DMS114 treated with DMSO at 0.1 percent for 48 hours (cell line): ENCODE measurements at regions not wholly inside any gene's neighbourhood (a gene's known extent, or its start where the extent isn't known, plus 50 kb on each side); places are given as distances from the start of the nearest gene placed in this dataset.
"Not testable (repeated sequence)": the region's sequence is repeated elsewhere in the genome, so short reads cannot be mapped to it uniquely, and the experiment has no call there.

Source experiments
- DNase-seq: peaks from one replicate; lab custom pipeline; 2025; ENCODE audit not compliant: unreplicated experiment; lab: John Stamatoyannopoulos, UW

DNA sequence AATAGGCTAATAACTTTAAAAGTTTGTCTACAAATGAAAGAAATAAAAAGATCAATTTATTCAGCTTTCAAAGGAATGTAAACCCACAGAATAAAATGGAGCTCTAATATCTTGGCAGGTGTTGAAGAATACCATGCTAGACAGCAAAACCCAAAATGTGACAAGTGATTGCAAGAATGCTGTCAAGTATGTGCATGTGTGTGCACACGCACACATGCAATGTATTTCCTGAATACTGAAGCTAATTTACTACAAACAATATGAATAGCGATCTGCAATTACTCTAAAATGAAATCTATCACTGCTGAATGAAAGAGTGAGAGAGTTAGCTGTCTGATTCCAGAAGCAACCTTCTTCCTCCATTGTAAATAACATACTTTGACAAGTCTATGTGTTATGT, 179.2 kb upstream of the HSF2 start:
- DNase-seq, result peak; percentile 79

DNA sequence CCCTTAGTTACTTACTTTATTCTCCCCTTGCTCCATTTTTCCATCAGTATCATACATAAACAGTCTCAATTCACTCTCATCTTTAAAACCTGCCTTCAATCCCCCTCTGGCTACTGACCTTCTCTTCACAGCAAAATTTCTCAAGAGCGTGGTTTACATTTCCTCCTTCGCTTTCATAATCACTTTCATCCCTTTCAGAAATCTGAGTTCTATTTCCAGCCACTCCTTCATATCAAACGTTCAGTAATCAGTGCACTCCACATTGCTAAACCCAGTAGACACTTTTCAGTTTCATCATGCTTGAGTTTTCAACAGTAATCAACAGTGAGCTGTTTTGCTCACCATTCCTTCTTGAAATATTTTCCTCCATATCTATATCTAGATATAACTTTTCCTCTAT, 176.7 kb upstream of the HSF2 start:
- peak; percentile 42 for DNase-seq

DNA sequence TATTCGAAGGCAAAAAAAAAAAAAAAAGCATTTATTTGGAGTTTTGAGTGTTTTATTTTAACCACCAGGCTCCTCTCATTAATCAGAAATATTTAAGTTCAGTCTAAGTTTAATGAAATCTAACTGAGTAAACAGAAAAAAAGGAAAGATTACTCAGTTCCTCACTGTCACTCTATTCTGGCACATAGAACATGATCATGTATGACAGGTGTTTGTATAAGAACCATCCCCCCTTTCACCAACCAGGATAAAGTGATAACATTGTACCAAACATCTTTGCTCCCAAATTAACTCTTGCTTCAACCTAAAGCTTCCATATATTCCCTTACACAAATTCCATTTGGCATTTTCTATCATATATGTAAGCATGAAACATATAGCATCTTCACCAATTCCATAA, 176.2 kb upstream of the HSF2 start:
- DNase-seq, result no peak

DNA sequence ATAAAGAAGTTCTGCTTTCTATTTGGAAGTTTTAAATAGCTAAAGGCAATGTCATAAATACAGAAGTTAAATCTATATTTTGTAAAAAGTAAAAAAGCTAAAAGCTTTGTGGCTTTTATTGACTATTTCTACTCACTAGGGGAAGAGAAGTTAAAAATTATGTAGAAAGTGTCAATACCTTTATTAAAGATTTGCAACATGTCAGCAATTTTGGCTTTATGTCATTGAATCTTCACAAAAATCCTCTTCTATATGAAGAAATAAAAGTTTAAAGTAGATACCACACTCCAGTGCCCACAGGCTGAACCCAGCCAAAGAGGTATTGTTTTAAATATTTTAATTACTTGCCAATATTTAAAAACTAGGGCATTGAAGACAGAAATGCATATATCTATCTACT, 160.6 kb upstream of the HSF2 start:
- DNase-seq, result no peak

DNA sequence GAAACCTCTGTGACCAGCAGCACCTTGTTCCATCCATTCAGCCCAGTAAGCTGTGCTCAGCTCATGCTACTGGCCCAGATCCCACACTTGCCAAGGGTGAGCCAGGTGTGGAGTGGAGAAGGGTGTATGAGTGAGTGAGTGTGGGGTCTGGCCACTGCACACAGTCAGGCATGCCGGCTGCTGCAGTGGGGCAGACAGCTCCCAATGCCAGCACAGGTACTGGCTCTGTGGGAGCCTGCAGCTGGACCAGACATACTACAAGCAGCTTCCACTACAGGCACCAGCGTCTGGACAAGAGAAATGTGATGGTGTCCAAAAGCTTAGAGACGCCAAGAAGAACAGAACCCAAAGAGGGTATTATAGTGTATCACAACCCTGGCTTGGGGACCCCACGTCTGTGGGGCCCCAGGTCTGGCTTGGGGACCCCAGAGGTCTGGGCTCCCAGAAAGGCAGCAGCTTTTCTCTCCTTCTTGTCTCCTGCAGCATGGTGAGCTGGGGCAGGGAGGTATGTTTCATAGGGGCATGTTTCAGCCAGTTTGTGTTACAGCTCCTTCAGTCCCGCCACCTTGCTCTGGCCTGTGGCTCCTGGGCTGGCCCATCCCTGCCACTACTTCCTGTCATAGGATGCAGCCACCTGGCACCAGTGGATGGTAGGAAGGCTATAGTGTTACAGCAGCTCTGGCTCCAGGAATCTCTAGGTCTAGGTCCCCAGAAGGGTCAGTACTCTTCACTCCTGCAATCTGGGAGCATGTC, 152.4 kb upstream of the HSF2 start:
- DNase-seq, result no peak

DNA sequence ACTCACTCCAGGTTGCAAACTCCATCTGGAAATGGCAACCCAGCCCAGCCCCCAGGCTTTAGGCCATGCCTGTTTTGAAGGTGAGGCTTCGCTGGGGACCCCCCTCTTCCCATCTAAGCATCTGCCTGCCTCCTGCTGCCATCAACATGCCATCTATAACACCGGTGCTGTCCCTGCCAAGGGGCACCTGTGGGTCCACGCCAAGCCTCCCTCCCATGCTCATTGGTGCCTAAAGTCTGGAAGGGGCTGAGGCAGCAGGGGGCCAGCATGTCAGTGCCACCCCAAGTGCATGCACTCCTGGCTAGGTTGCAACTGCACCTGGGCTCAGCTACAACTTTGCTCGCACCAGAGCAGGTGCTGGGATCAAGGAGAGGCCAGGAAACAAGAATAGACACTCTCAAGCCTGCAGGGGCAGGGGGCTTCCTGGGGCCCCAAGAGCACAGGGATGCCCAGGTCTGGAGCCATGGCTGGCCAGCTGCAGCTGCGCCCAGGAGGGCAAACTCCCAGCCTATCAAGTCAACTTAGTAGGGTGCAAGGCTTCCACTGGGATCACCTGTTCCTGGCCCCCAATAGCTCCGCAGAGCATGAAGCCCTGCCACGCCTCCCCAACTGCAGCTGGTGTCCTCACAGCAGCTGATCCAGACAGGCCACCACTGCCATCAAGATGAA, 151.3 kb upstream of the HSF2 start:
- DNase-seq, result no peak

DNA sequence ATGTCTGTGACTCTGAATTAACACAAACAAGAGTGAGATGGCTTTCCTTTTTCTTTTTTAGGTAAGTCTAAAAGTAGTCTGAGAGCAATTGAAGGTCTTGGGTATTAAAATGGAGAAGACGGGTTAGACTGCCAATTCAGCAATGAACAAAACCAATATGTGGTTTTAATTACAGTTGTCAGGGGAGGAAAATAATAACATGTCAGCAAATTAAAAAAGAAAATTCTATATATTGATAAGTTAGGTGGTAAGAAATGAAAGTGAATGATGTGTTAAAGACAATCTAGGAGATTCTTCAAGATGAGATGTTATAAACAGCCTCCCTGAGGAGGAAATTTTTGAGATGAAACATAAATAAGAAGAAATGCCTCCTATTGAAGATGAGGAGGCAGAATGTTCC, 150.6 kb upstream of the HSF2 start:
- no peak for DNase-seq

DNA sequence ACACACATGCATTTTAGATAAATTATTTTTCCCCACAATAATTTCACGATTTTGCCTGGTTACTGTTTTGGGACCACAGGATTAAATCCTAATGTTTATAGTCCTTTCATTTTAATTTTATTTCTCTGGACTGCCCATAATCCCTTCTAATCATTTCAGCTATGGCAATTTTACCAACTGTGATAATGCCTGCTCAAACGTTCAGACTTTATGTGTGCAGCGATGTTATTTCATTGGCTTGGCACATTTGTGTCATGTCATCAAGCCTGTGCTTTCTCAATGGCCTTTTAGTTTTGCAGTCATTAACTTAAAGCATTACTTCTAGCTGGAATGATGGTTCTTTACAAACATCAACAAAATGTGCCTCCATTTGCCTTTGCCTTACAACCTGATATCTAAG, 140.6 kb upstream of the HSF2 start:
- DNase-seq, result peak; percentile 65

DNA sequence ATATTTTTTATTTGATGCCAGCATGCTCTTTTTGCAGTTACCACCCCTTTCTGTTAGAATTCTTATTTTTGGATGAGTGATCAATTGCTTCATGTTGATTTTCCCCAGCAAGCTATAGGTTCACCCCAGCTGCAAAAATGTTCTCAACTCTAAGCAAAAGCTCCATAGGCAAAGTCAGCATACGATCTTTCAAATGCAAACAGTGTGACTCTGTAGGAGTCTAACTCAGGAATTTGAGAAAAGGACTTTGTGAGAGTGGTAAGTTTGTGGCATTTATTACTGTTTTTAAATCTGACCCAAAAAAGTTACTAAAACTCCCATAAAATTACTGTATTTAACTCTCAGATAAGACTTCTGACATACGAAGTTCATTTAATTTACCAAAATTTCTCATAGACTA, 134.9 kb upstream of the HSF2 start:
- DNase-seq, result no peak

DNA sequence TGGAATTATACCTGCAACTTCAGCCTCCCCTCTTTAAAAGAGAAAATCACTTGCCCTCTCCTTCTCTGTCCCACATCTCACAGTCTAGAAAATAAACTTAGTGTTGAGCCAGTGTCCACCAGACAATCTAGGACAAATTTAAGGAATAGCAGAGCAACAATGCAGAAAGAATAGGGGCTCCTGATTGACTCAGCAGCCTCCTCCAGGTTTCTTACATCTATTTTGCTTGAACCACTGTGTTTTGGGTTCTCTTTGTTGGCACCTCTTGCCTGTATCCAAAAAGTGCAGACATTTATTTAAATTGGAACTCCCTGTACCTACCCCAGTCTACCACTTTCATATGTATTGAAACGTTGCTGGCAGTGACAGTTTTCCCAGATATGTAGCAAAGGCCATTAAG, 133.7 kb upstream of the HSF2 start:
- DNase-seq, result no peak

DNA sequence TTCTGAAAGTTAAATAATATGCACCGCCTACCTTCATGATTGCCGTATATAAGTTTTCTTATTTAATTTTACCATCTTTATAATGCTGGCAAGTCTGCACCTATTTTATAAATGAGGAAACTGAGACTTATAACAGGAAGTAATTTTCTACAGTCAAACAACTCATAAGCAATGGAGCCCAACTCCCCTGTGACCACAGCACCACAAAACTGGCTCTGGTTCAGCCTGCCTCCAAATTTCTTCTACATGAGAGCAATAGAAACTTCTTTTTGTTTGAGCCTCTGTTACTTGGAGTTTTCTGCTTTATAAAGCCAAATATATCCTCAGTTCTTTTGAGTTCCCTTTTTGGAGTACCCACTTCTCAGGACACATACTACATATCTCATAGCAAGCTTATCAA, 131.1 kb upstream of the HSF2 start:
- DNase-seq, result no peak

DNA sequence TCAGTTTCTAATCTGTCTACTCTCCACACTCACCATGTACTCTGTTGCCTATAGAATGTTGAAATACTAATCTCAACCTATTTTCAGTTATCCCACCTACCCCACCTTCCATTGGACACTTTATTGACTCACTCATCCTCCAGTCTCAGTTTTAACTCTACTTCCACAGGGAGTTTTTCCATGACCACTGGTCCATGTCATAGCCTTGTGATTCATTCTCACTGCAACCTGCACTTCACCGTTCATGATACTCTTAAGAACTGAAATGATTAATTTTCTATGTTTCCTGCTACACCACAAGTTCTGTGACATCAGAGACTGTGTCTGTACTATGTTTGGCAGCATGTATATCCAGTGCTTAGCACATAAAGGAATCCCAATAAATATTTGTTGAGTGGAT, 122.8 kb upstream of the HSF2 start:
- no peak for DNase-seq

DNA sequence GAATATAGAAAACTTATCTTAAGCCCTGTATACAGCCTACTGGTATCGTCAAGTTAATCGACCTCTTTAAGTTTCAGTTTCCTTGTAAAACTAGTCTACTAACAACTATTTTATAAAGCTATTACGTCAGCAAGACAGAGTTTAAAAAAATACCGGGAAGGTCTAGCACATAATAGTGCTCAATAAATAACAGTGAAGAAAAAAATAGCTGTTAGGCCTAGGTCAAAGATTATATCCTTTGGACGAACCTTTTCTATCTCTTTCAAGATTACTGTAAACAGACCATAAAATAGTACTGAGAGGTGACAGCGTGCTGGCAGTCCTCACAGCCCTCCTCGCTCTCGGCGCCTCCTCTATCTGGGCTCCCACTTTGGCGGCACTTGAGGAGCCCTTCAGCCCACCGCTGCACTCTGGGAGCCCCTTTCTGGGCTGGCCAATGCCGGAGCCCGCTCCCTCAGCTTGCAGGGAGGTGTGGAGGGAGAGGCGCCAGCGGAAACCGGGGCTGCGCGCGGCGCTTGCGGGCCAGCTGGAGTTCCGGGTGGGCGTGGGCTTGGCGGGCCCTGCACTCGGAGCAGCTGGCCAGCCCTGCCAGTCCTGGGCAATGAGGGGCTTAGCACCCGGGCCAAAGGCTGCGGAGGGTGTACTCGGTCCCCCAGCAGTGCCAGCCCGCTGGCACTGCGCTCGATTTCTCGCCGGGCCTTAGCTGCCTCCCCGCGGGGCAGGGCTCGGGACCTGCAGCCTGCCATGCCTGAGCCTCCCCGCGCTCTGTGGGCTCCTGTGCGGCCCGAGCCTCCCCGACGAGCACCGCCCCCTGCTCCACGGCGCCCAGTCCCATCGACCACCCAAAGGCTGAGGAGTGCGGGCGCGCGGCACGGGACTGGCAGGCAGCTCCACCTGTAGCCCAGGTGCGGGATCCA, 119.1 kb upstream of the HSF2 start:
- not testable (repeated sequence) for DNase-seq

DNA sequence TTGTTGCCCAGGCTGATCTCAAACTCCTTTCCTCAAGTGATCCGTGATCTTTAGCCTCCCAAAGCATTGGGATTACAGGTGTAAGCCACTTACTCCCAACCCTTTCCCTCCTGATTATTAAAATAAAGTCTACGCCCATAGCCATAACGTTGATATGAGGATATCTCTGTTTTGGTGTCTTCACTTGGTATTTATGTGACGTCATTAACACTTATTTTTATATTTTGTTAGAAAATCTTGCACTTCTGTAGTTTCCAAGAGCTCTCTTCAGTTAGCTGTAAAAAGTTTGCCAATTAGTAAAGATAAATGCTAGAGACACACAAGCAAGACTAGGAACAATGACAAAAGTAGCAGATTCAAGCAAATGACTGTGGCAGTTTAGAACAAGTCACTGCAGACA, 115.6 kb upstream of the HSF2 start:
- DNase-seq, result no peak

DNA sequence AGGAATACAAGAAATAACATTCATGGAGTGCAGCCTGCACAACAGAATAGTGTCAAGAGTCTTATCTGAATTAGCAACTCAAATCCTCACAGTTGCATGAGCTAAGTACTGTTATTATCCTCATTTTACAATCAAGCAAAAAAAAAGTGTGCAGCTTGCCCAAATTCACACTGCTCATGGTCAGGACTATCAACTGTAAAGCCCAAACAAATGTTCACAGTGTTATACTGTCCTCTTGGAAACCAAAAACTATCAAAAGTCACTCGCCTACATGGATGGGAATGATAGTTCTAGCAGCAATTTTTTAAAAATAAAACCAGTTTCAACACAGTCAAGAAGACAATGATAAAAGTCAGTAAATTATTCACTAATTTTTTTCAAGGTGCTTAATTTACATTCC, 114.6 kb upstream of the HSF2 start:
- DNase-seq, result no peak

DNA sequence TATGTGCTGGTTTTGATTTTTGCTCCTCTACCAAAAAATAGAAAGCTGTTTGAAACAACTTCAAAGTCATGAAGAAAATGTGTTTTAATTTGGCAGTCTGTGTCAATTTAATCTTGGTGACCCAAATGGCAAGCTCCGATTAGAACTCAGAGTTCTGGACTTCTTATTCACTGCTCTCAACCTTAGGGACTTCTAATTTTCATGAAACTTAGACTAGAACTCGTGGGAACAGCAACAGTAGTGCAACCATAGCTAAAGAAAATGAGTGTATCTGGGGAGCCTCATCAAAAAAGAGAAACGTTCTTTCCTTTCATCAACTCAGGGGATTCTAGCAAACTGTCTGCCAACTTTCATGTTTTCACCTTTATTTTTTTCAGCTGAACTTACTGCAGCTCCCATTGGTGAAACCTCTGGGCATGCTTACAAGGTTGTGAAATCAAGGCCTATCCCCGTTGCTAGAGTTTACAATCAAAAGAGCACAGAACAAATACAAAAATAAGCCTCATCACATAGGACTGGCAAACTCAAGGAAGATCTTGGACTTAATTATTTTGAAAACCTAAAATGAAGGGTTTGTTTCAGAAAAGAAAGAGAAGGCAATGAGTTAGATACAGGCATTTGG, 114.0 kb upstream of the HSF2 start:
- peak; percentile 15 for DNase-seq

DNA sequence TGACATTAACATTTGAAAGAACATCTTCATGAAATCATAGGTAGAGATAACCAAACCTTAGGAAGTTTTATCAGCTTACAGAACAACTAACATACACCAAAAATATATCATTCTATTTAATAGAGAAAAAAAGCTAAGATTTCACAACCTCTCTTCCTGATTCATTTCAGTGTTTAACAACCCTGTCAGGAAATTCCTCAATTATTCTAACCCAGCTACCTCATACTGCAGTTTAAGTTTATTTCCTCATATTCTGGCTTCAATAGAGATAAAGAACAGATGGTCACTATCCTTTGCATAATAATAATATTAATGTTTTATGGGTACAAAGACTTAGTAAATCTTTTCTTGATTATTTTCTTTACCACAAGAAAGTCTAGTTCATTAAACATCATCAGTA, 112.9 kb upstream of the HSF2 start:
- no peak for DNase-seq

DNA sequence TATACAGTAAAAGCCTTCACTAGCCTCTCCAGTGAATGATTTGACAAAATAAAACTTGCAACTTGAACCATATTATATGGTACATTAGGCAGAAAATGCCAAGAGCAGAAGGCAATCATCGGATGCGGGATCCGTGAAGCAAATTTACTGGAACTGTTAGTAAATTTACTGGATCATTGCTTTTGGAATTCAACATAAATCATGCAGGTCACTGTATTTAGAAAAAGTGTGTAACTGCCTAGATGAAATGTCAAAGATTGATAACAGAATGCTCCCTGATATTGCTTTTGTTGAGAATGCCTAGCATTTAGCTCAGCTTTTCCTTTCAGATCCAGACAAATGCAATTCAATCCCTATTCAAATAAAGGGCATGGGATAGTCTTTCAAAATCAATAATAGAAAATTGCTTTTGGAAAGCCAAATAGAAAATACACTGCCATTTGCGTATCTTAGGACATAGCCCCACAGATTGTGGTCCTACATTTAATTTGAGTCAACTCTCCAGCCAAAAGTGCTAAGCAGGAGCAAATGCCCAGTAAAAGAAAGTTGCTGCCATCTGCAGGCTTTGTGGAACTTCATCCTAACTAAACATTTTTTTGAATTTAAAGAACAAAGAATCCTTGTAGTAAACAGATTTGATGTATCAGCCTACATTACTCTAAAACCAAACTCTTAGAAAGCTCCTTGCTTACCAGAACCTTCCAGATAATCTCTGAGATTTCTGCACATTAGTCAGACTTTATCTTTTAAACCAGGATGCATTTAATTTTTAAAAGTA, 109.5 kb upstream of the HSF2 start:
- DNase-seq, result peak; percentile 95

DNA sequence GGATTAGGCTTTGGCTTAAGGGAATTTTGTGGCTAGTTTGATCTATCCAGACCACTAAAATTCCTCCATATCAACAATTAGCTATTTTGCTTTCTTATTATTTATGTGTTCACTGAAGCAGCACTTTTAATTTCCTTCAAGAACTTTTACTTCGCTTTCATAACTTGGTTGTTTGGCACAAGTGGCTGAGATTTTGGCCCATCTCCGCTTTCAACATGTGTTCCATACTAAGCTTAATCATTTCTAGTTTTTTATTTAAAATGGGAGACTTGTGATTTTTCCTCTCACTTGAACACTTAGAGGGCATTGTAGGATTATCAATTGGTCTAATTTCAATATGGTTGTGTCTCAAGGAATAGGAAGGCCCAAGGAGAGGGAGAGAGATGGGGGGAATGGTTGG, 102.4 kb upstream of the HSF2 start:
- DNase-seq, result no peak

DNA sequence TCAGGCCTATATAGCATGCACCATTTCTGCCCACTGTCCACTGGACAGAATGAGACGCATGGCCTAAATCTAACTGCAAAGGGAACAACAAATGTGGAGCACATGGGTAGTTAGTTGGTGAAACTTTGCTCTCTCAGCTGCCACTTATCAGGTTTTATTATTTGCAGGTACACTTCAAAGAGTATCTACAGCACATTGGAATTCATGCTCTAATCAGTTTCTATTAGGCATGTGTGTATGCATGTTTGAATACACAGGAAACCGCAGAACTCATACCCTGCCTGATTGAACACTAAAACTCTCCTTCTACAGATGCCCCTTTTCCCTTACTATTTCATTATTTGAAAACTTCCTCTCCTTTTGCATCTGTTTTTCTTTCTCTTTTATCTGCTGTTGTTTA, 97.4 kb upstream of the HSF2 start:
- no peak for DNase-seq

DNA sequence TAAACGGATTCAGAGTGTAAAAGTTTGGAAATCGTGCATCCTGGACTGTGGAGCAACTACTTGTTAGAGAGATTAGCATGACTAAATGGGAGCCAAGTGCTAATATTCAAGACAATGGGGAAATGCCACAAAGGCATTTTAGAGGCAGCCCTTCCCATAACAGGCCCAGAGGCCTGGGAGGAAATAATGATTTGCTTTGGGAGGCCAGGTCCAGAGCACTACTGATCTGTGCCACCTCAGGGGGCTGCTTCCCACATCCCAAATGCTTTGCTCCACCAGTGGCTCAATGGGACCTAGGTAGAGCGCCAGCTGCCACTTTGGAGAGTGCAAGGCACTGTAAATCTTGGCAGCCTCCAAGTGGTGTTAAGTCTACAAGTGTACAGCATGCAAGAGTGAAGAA, 91.9 kb upstream of the HSF2 start:
- no peak for DNase-seq
